OCI-LY7 (cell line): ENCODE measurements at regions not wholly inside any gene's neighbourhood (a gene's known extent, or its start where the extent isn't known, plus 50 kb on each side); places are given as distances from the start of the nearest gene placed in this dataset.

ENCODE experiments used
- EZH2phosphoT487 ChIP-seq: fragments of 200-600 bp; sonication (generic); IDR thresholded peaks from 2 replicates; pipeline ENCODE4 v1.6.1; 2018; ENCODE audit warnings: low read depth, borderline replicate concordance, mild to moderate bottlenecking, mixed run types, antibody characterized with exemption, low read length, moderate library complexity, mixed read lengths
- TF ChIP-seq, protein P1 (sequence below): fragments of 200-600 bp; sonication (generic); conservative IDR thresholded peaks from 2 replicates; pipeline ENCODE4 v1.5.1; 2014; ENCODE audit warnings: mild to moderate bottlenecking, antibody characterized with exemption, low read length, moderate library complexity, mixed read lengths

GRCh38 chrX:115363372-115363771 is 73.9 kb downstream of the LUZP4 start:
- TF ChIP-seq, protein P1, sequence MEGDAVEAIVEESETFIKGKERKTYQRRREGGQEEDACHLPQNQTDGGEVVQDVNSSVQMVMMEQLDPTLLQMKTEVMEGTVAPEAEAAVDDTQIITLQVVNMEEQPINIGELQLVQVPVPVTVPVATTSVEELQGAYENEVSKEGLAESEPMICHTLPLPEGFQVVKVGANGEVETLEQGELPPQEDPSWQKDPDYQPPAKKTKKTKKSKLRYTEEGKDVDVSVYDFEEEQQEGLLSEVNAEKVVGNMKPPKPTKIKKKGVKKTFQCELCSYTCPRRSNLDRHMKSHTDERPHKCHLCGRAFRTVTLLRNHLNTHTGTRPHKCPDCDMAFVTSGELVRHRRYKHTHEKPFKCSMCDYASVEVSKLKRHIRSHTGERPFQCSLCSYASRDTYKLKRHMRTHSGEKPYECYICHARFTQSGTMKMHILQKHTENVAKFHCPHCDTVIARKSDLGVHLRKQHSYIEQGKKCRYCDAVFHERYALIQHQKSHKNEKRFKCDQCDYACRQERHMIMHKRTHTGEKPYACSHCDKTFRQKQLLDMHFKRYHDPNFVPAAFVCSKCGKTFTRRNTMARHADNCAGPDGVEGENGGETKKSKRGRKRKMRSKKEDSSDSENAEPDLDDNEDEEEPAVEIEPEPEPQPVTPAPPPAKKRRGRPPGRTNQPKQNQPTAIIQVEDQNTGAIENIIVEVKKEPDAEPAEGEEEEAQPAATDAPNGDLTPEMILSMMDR, result no peak
- TF ChIP-seq EZH2phosphoT487, result no peak
